Endothelial cell of umbilical vein (primary cell): ENCODE measurements at regions not wholly inside any gene's neighbourhood (a gene's known extent, or its start where the extent isn't known, plus 50 kb on each side); places are given as distances from the start of the nearest gene placed in this dataset.

Experiments
- BruUV-seq: library from RNA; stranded (reverse); fragments of 400-500 nt; replicated peaks from 2 replicates; lab custom pipeline; 2021; lab: Mats Ljungman, UMichigan
- CTCF ChIA-PET: fragments of 300-600, 350-600 bp; sonication (Branson Sonifier 250); formaldehyde crosslinking; loops from one replicate; lab custom pipeline; 2021; ENCODE audit warnings: antibody characterized with exemption, inconsistent platforms; lab: Charles Lee
- POLR2A ChIA-PET: fragments of 300-600, 350-600 bp; sonication (Branson Sonifier 250); formaldehyde crosslinking; loops from one replicate; lab custom pipeline; 2021; ENCODE audit warnings: antibody characterized with exemption, inconsistent platforms; lab: Charles Lee
- DNase-seq: peaks from one replicate; pipeline ENCODE4 v3.0.0-alpha.2; 2011; ENCODE audit warnings: low read depth, low spot score
- FAIRE-seq: peaks from 2 replicates; lab custom pipeline; 2011; peaks lifted over from hg19 to GRCh38; lab: Jason Lieb, UNC
- H2AFZ ChIP-seq: 2 replicates; pipeline ENCODE4 v1.6.0; 2012; ENCODE audit warnings: low read depth, low read length, control low read depth, inconsistent platforms
- H3K27ac ChIP-seq: 2 replicates; pipeline ENCODE4 v1.5.1; 2011; ENCODE audit warnings: low read depth, mild to moderate bottlenecking, control low read depth, low read length, moderate library complexity; ENCODE audit not compliant: insufficient read depth
- H3K27me3 ChIP-seq, 2 experiments: 2 replicates each; pipeline versions ENCODE4 v1.6.0 to v1.6.1; 2011; ENCODE audit warnings: low read length in 2 of 2, mixed read lengths in 1 of 2; ENCODE audit not compliant: control insufficient read depth in 2 of 2, insufficient read depth in 2 of 2
- H3K36me3 ChIP-seq, 2 experiments: 2 replicates in 1 of 2; 3 replicates in 1 of 2; pipeline ENCODE4 v1.5.1; 2011; ENCODE audit warnings: low read length in 2 of 2, mild to moderate bottlenecking in 1 of 2, moderate library complexity in 1 of 2; ENCODE audit not compliant: control insufficient read depth in 2 of 2, insufficient read depth in 2 of 2; ENCODE audit errors: extremely low read depth in 1 of 2
- H3K4me1 ChIP-seq: 3 replicates; pipeline ENCODE4 v1.5.1; 2011; ENCODE audit warnings: mild to moderate bottlenecking, low read length; ENCODE audit not compliant: control insufficient read depth, insufficient read depth; ENCODE audit errors: extremely low read depth
- H3K4me2 ChIP-seq: 2 replicates; pipeline ENCODE4 v1.6.1; 2011; ENCODE audit warnings: low read length, control low read depth, mixed read lengths; ENCODE audit not compliant: insufficient read depth
- H3K4me3 ChIP-seq, 3 experiments: fragments of 200-600 bp in 1 of 3; sonication (generic), shearing (Covaris generic) in 1 of 3; replicated peaks in 1 of 3; 2 replicates each; pipeline ENCODE4 v1.5.1; 2011 to 2016; ENCODE audit warnings: control low read depth in 3 of 3, low read length in 3 of 3, mild to moderate bottlenecking in 2 of 3, inconsistent platforms in 1 of 3, low read depth in 1 of 3, moderate library complexity in 1 of 3; ENCODE audit not compliant: insufficient read depth in 1 of 3
- H3K79me2 ChIP-seq: 2 replicates; pipeline ENCODE4 v1.6.0; 2012; ENCODE audit warnings: low read length, inconsistent platforms; ENCODE audit not compliant: control insufficient read depth, insufficient read depth
- H3K9ac ChIP-seq: replicated peaks from 2 replicates; pipeline ENCODE3; 2011; ENCODE audit warnings: low read length, control low read depth; ENCODE audit not compliant: insufficient read depth; ENCODE audit errors: extremely low read depth
- H3K9me1 ChIP-seq: replicated peaks from 3 replicates; pipeline ENCODE4 v1.6.0; 2011; ENCODE audit warnings: mild to moderate bottlenecking, low read length; ENCODE audit not compliant: control insufficient read depth, insufficient read depth; ENCODE audit errors: extremely low read depth
- H3K9me3 ChIP-seq: replicated peaks from 2 replicates; pipeline ENCODE4 v1.5.1; 2012; ENCODE audit warnings: low read length, inconsistent platforms; ENCODE audit not compliant: control insufficient read depth, insufficient read depth
- H4K20me1 ChIP-seq: replicated peaks from 2 replicates; pipeline ENCODE3; 2011; ENCODE audit warnings: mild to moderate bottlenecking, low read length; ENCODE audit not compliant: control insufficient read depth, insufficient read depth; ENCODE audit errors: extremely low read depth
- CTCF ChIP-seq, 2 donors: IDR thresholded peaks; 1 replicate in 1 of 2; 2 replicates in 1 of 2; pipeline ENCODE4 v1.5.1; 2011; ENCODE audit warnings: low read length in 2 of 2, mild to moderate bottlenecking in 2 of 2, moderate library complexity in 2 of 2, control low read depth in 1 of 2, inconsistent platforms in 1 of 2, low read depth in 1 of 2; ENCODE audit not compliant: insufficient read depth in 1 of 2; ENCODE audit errors: extremely low read depth in 1 of 2
- EZH2 ChIP-seq: IDR thresholded peaks from 2 replicates; pipeline ENCODE4 v1.6.1; 2012; ENCODE audit warnings: borderline replicate concordance, low read depth, mild to moderate bottlenecking, moderate library complexity, low read length, inconsistent platforms; ENCODE audit not compliant: severe bottlenecking
- FOS ChIP-seq: IDR thresholded peaks from 2 replicates; pipeline ENCODE4 v1.6.1; 2011; ENCODE audit warnings: mild to moderate bottlenecking, low read length, moderate library complexity, borderline replicate concordance; ENCODE audit not compliant: insufficient read depth
- GATA2 ChIP-seq: IDR thresholded peaks from 2 replicates; pipeline ENCODE4 v1.7.0; 2011; ENCODE audit warnings: low read depth, mild to moderate bottlenecking, moderate library complexity, mixed read lengths, low read length; ENCODE audit not compliant: insufficient read length, insufficient read depth
- JUN ChIP-seq: IDR thresholded peaks from 2 replicates; pipeline ENCODE4 v1.6.1; 2011; ENCODE audit warnings: borderline replicate concordance, low read depth; ENCODE audit not compliant: insufficient read length, insufficient read depth
- MAX ChIP-seq: IDR thresholded peaks from 2 replicates; pipeline ENCODE4 v1.6.1; 2011; ENCODE audit not compliant: insufficient read depth, insufficient read length
- MYC ChIP-seq: IDR thresholded peaks from one replicate; pipeline ENCODE4 v1.6.1; 2011; ENCODE audit warnings: mild to moderate bottlenecking, low read depth, low read length
- POLR2A ChIP-seq: IDR thresholded peaks from 2 replicates; pipeline ENCODE4 v1.6.1; 2012; ENCODE audit warnings: low read depth, mild to moderate bottlenecking, control low read depth, low read length
- POLR2AphosphoS5 ChIP-seq: IDR thresholded peaks from 2 replicates; pipeline ENCODE4 v1.6.1; 2012; ENCODE audit warnings: low read depth, mild to moderate bottlenecking, control low read depth, low read length, moderate library complexity; ENCODE audit not compliant: insufficient read depth
- dilution Hi-C: fragments of 300-500 bp; cut with MboI; formaldehyde crosslinking; loops from one replicate; pipeline ENCODE4 v1.15.0; 2019; ENCODE audit warnings: low sequenced_read_pairs; ENCODE audit not compliant: extremely low pct_ligation_motif_present
- intact Hi-C: fragments of 100-400 bp; cut with micrococcal nuclease; formaldehyde crosslinking; loops from one replicate; pipeline ENCODE4 v1.10.0; 2022

GRCh38 chr9:135402048-135402738 is 77.4 kb upstream of the PPP1R26 start:
- ChIA-PET POLR2A (no interaction called here), CTCF (no interaction called here)
- Histone ChIP-seq H4K20me1 (no peaks in the 10 kb centered on the region), H3K9ac (no peak overlapping the region), H3K79me2 (no peaks in the 10 kb centered on the region), H3K27me3 (no peaks in the 10 kb centered on the region), H3K9me3 (no peaks in the 10 kb centered on the region), H3K27ac (no peak overlapping the region), H2AFZ (no peak overlapping the region), H3K4me2 (no peak overlapping the region), H3K4me1 (no peaks in the 10 kb centered on the region), H3K4me3 (no peak overlapping the region), H3K36me3 (no peaks in the 10 kb centered on the region), H3K9me1 (no peaks in the 10 kb centered on the region)
- intact Hi-C loops (no loop called here), dilution Hi-C loops (no loop called here)
- DNase-seq = no peak
- BruUV-seq = no TSS peak
- no peak for FAIRE-seq
- TF ChIP-seq MAX = no peak
- TF ChIP-seq JUN = no peak
- no peak for TF ChIP-seq GATA2
- no peak for TF ChIP-seq FOS
- no peak for TF ChIP-seq POLR2AphosphoS5
- TF ChIP-seq CTCF (IDR thresholded peaks at IDR 0.05; ENCODE audit: extremely low read depth in 1 of 2, insufficient read depth in 1 of 2, low read depth in 1 of 2, low read length in 2 of 2) = no peak
- TF ChIP-seq POLR2A = no peak
- TF ChIP-seq EZH2 = no peak
- TF ChIP-seq MYC = no peak
